GM10266 (cell line): ENCODE measurements at regions not wholly inside any gene's neighbourhood (a gene's known extent, or its start where the extent isn't known, plus 50 kb on each side); places are given as distances from the start of the nearest gene placed in this dataset.

Experiments used
- DNase-seq: peaks from one replicate; pipeline ENCODE4 v3.0.0; 2012; ENCODE audit errors: extremely low spot score
- CTCF ChIP-seq: IDR thresholded peaks from 2 replicates; pipeline ENCODE4 v1.5.1; 2012; ENCODE audit warnings: mild to moderate bottlenecking, low read depth; ENCODE audit not compliant: control insufficient read depth, insufficient read depth; ENCODE audit errors: missing control alignments

GRCh38 chr6:122079916-122080315 lies 319.5 kb upstream of the HSF2 start:
- TF ChIP-seq CTCF, result no peak
- DNase-seq, result no peak

- DNase-seq, result no peak
- TF ChIP-seq CTCF, result no peak
These were observed 317.5 kb upstream of the HSF2 start for GRCh38 chr6:122081921-122082320.

- no peak for TF ChIP-seq CTCF
- DNase-seq, result no peak
These were observed 317.1 kb upstream of the HSF2 start for GRCh38 chr6:122082370-122082769.

- DNase-seq, result no peak
- TF ChIP-seq CTCF, result no peak
These were observed 307.1 kb upstream of the HSF2 start for GRCh38 chr6:122092366-122092765.

GRCh38 chr6:122098201-122098678 lies 301.2 kb upstream of the HSF2 start:
- DNase-seq, result no peak
- no peak for TF ChIP-seq CTCF

GRCh38 chr6:122102026-122102425 lies 297.4 kb upstream of the HSF2 start:
- no peak for TF ChIP-seq CTCF

GRCh38 chr6:122107256-122107852 lies 292.1 kb upstream of the HSF2 start:
- no peak for DNase-seq
- TF ChIP-seq CTCF, result no peak

More at GRCh38 chr6:122102026-122102425, 297.4 kb upstream of the HSF2 start:
- DNase-seq, result no peak
